Left lung (tissue), 4 donors: ENCODE measurements at regions not wholly inside any gene's neighbourhood (a gene's known extent, or its start where the extent isn't known, plus 50 kb on each side); places are given as distances from the start of the nearest gene placed in this dataset.

Experiments used
- ATAC-seq: fragments of 200-7000 bp; cut with Tn5 transposase; one replicate; pipeline ENCODE4 v1.9.1; 2020; ENCODE audit warnings: moderate library complexity
- DNase-seq, 4 donors: peaks; one replicate each; pipeline ENCODE4 v3.0.0-alpha.2; 2013 to 2020
- H3K27ac ChIP-seq, 2 donors: fragments of 200-600 bp; sonication (generic) in 1 of 2; one replicate each; pipeline versions ENCODE4 v1.5.0 to v1.8.0; 2020 to 2021
- H3K27me3 ChIP-seq, 2 donors: fragments of 200-600 bp; sonication (generic) in 1 of 2; one replicate each; pipeline versions ENCODE4 v1.5.0 to v1.8.0; 2020 to 2021
- H3K36me3 ChIP-seq, 2 donors: fragments of 200-600 bp; sonication (generic) in 1 of 2; one replicate each; pipeline versions ENCODE4 v1.5.0 to v1.8.0; 2020 to 2021
- H3K4me1 ChIP-seq, 2 donors: fragments of 200-600 bp; one replicate each; pipeline ENCODE4 v1.8.0; 2021
- H3K4me3 ChIP-seq, 2 donors: fragments of 200-600 bp; sonication (generic) in 1 of 2; one replicate each; pipeline versions ENCODE4 v1.5.0 to v1.8.0; 2020 to 2021; ENCODE audit warnings: mild to moderate bottlenecking in 1 of 2
- H3K9me3 ChIP-seq, 2 donors: fragments of 200-600 bp; sonication (generic) in 1 of 2; one replicate each; pipeline versions ENCODE4 v1.5.0 to v1.8.0; 2020 to 2021
- CTCF ChIP-seq, 2 donors: fragments of 200-600 bp; sonication (generic) in 1 of 2; IDR thresholded peaks; one replicate each; pipeline versions ENCODE4 v1.5.0 to v1.8.0; 2021; ENCODE audit warnings: antibody characterized with exemption in 2 of 2
- intact Hi-C, 2 donors: fragments of 100-400 bp; cut with DNase I; formaldehyde crosslinking; loops; one replicate each; pipeline versions ENCODE4 v1.11.2 to v1.14.2; 2022
- donor health status: DM: no; HTN: yes; CAD: no.
- donor health status: DM: no; HTN: no; CAD: no.

GRCh38 chr6:81621816-81622395 lies 130.6 kb downstream of the TENT5A start:
- Histone ChIP-seq H3K4me1 (no peaks in the 10 kb centered on the region), H3K27ac (no peak overlapping the region), H3K4me3 (no peak overlapping the region), H3K27me3 (no peaks in the 10 kb centered on the region), H3K36me3 (no peaks in the 10 kb centered on the region), H3K9me3 (no peaks in the 10 kb centered on the region)
- DNase-seq (no peak), ATAC-seq (no peak)
- TF ChIP-seq CTCF (IDR thresholded peaks at IDR 0.05), result no peak
- intact Hi-C loops, result no loop called here

DNA sequence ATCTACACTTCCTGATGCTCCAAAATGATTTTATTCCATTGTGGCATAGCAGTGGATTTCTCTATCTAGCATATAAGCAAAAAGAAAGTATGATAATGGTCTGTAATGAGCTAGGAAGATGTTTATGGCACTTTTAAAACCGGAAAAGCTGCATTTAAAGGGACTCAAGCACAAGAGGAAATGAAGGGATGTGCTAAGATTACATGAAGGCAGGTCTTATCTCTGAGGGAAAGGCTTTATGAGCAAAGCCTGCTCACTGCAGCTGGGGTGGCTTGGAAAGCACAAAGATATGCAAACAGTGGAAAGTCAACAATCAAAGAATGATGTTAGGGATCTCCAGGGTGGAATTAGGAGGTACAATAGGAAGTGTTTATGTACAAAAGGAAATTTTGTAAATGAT lies 138.2 kb downstream of the TENT5A start:
- Histone ChIP-seq H3K4me3 (no peak overlapping the region), H3K27me3 (no peaks in the 10 kb centered on the region), H3K9me3 (no peaks in the 10 kb centered on the region), H3K27ac (no peak overlapping the region), H3K4me1 (no peaks in the 10 kb centered on the region), H3K36me3 (no peaks in the 10 kb centered on the region)
- DNase-seq (no peak), ATAC-seq (no peak)
- TF ChIP-seq CTCF (IDR thresholded peaks at IDR 0.05), result no peak
- intact Hi-C loops, result no loop called here

- intact Hi-C loops, result no loop called here
- no peaks in the 10 kb centered on the region for H3K4me1 ChIP-seq
- DNase-seq, result no peak
- no peaks in the 10 kb centered on the region for H3K36me3 ChIP-seq
- H3K27me3 ChIP-seq, result no peaks in the 10 kb centered on the region
- H3K27ac ChIP-seq, result no peak overlapping the region
- no peaks in the 10 kb centered on the region for H3K9me3 ChIP-seq
- ATAC-seq, result no peak
- TF ChIP-seq CTCF (IDR thresholded peaks at IDR 0.05), result no peak
- H3K4me3 ChIP-seq, result no peak overlapping the region
Observed at GRCh38 chr6:81613606-81614005, 138.9 kb downstream of the TENT5A start.

DNA sequence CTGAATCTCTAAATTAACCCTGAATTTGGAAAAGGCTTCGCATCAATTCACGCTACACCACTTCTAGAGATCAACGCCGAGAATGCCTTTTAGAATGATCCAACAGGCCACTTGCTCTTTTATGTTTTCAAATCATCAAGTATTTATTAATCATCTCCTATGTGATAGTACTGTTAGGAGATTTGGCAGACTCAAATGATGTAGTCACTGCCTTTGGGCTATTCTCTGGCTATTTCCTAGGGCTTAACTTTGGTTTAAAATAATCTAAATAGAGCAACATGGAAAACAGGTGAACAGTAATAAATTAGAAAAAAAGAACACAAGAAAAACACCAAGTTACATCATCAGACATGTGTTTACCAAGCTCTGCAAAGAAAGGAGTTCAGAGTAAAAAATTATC lies 140.3 kb downstream of the TENT5A start:
- Histone ChIP-seq H3K27ac (no peak overlapping the region), H3K9me3 (no peaks in the 10 kb centered on the region), H3K27me3 (no peaks in the 10 kb centered on the region), H3K36me3 (no peaks in the 10 kb centered on the region), H3K4me3 (no peak overlapping the region), H3K4me1 (no peaks in the 10 kb centered on the region)
- intact Hi-C loops, result no loop called here
- no peak for DNase-seq
- no peak for ATAC-seq
- no peak for TF ChIP-seq CTCF (IDR thresholded peaks at IDR 0.05)

DNA sequence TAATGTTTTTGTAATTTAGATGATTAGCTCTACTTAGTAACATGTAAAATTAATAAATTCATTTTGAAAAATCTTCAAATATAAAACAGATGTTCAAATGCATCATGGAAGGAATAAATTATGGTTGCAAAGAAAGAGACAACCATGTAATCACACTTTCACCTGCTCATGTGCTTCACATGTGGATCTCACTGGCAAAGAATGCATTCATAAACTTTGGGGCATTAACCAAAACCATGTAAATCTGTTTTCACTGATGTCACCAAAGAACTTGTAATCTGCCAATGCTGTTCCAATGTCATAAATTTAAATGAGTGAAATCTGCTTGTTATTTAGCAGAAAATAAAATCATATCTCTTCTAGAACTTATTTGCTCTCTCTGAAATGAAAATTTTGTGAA lies 142.7 kb downstream of the TENT5A start:
- intact Hi-C loops, result no loop called here
- Histone ChIP-seq H3K9me3 (no peaks in the 10 kb centered on the region), H3K27me3 (no peaks in the 10 kb centered on the region), H3K4me3 (no peak overlapping the region), H3K27ac (no peak overlapping the region), H3K4me1 (no peaks in the 10 kb centered on the region), H3K36me3 (no peaks in the 10 kb centered on the region)
- DNase-seq, result no peak
- TF ChIP-seq CTCF (IDR thresholded peaks at IDR 0.05), result no peak
- ATAC-seq, result no peak
